Liver (tissue), 8 donors: ENCODE measurements at regions not wholly inside any gene's neighbourhood (a gene's known extent, or its start where the extent isn't known, plus 50 kb on each side); places are given as distances from the start of the nearest gene placed in this dataset.

Source experiments
- DNase-seq: peaks from one replicate; pipeline ENCODE4 v3.0.0-alpha.2; 2017; ENCODE audit warnings: low spot score
- H3K27ac ChIP-seq, 2 donors: one replicate each; pipeline ENCODE4 v1.7.0; 2013; ENCODE audit warnings: inconsistent platforms in 2 of 2, low read length in 2 of 2, control low read depth in 1 of 2, low read depth in 1 of 2, mild to moderate bottlenecking in 1 of 2
- H3K27me3 ChIP-seq, 4 donors: one replicate each; pipeline versions ENCODE4 v1.6.1 to v1.7.0; 2013; ENCODE audit warnings: low read length in 3 of 4, inconsistent platforms in 1 of 4, mild to moderate bottlenecking in 1 of 4, moderate library complexity in 1 of 4; ENCODE audit not compliant: control insufficient read depth in 4 of 4, insufficient read depth in 4 of 4
- H3K36me3 ChIP-seq, 4 donors: one replicate each; pipeline versions ENCODE4 v1.6.1 to v1.7.0; 2013; ENCODE audit warnings: low read length in 3 of 4, mild to moderate bottlenecking in 3 of 4, low read depth in 1 of 4, moderate library complexity in 1 of 4; ENCODE audit not compliant: control insufficient read depth in 4 of 4, insufficient read depth in 3 of 4
- H3K4me1 ChIP-seq, 4 donors: one replicate each; pipeline versions ENCODE4 v1.6.1 to v1.7.0; 2013; ENCODE audit warnings: low read length in 3 of 4, mild to moderate bottlenecking in 3 of 4, moderate library complexity in 1 of 4; ENCODE audit not compliant: control insufficient read depth in 4 of 4, insufficient read depth in 4 of 4
- H3K4me3 ChIP-seq, 3 donors: one replicate each; pipeline versions ENCODE4 v1.6.1 to v1.7.0; 2013; ENCODE audit warnings: low read length in 3 of 3, control low read depth in 1 of 3, low read depth in 1 of 3, mild to moderate bottlenecking in 1 of 3
- H3K9ac ChIP-seq, 2 donors: one replicate each; pipeline ENCODE4 v1.7.0; 2013; ENCODE audit warnings: low read length in 2 of 2, mild to moderate bottlenecking in 2 of 2, moderate library complexity in 2 of 2, control low read depth in 1 of 2, low read depth in 1 of 2
- H3K9me3 ChIP-seq, 4 donors: one replicate each; pipeline versions ENCODE4 v1.6.1 to v1.7.0; 2013; ENCODE audit warnings: low read length in 3 of 4; ENCODE audit not compliant: control insufficient read depth in 4 of 4
- EGR1 ChIP-seq, 2 donors: IDR thresholded peaks; 2 replicates each; pipeline ENCODE4 v1.6.1; 2016 to 2018; ENCODE audit warnings: antibody characterized with exemption in 2 of 2, low read depth in 2 of 2
- FOXA1 ChIP-seq: IDR thresholded peaks from 2 replicates; pipeline ENCODE4 v1.6.1; 2016; ENCODE audit warnings: antibody characterized with exemption
- FOXA2 ChIP-seq: IDR thresholded peaks from 2 replicates; pipeline ENCODE4 v1.6.1; 2016; ENCODE audit warnings: antibody characterized with exemption
- GABPA ChIP-seq, 2 donors: IDR thresholded peaks in 1 of 2; conservative IDR thresholded peaks in 1 of 2; 2 replicates each; pipeline ENCODE4 v1.6.1; 2016; ENCODE audit warnings: antibody characterized with exemption in 2 of 2, mild to moderate bottlenecking in 1 of 2, moderate library complexity in 1 of 2
- HNF4A ChIP-seq, 2 donors: conservative IDR thresholded peaks; 2 replicates each; pipeline ENCODE4 v1.6.1; 2016; ENCODE audit warnings: antibody characterized with exemption in 2 of 2, mild to moderate bottlenecking in 2 of 2
- HNF4G ChIP-seq: IDR thresholded peaks from 2 replicates; pipeline ENCODE4 v1.6.1; 2016; ENCODE audit warnings: antibody characterized with exemption
- JUND ChIP-seq, 2 donors: IDR thresholded peaks; 2 replicates each; pipeline ENCODE4 v1.6.1; 2016; ENCODE audit warnings: antibody characterized with exemption in 2 of 2
- NR2F2 ChIP-seq: IDR thresholded peaks from 2 replicates; pipeline ENCODE4 v1.6.1; 2016; ENCODE audit warnings: antibody characterized with exemption
- RAD21 ChIP-seq, 2 donors: IDR thresholded peaks; 2 replicates each; pipeline ENCODE4 v1.6.1; 2016; ENCODE audit warnings: antibody characterized with exemption in 2 of 2, mild to moderate bottlenecking in 2 of 2
- REST ChIP-seq: IDR thresholded peaks from 2 replicates; pipeline ENCODE4 v1.6.1; 2016; ENCODE audit warnings: antibody characterized with exemption, mild to moderate bottlenecking
- RXRA ChIP-seq, 2 donors: IDR thresholded peaks; 2 replicates each; pipeline ENCODE4 v1.6.1; 2017 to 2018; ENCODE audit warnings: antibody characterized with exemption in 2 of 2, mild to moderate bottlenecking in 1 of 2
- SP1 ChIP-seq: IDR thresholded peaks from 2 replicates; pipeline ENCODE4 v1.6.1; 2018; ENCODE audit warnings: antibody characterized with exemption, mild to moderate bottlenecking
- TAF1 ChIP-seq: conservative IDR thresholded peaks from 2 replicates; pipeline ENCODE4 v1.6.1; 2016; ENCODE audit warnings: antibody characterized with exemption, mild to moderate bottlenecking
- YY1 ChIP-seq: IDR thresholded peaks from 2 replicates; pipeline ENCODE4 v1.6.1; 2016; ENCODE audit warnings: antibody characterized with exemption, mild to moderate bottlenecking
- WGBS: extraction: QIAGEN DNeasy Blood & Tissue Kit; methylation state at CpG from one replicate; pipeline ENCODE4 v1.1.7; 2013; 5-methylcytosine and 5-hydroxymethylcytosine counted together
- TF ChIP-seq, protein P1 (sequence below): IDR thresholded peaks from 2 replicates; pipeline ENCODE4 v1.6.1; 2016; ENCODE audit warnings: antibody characterized with exemption
- TF ChIP-seq, protein P2 (sequence below): IDR thresholded peaks from 2 replicates; pipeline ENCODE4 v1.6.1; 2016; ENCODE audit warnings: antibody characterized with exemption
- TF ChIP-seq, protein P3 (sequence below): fragments of 150-350 bp; IDR thresholded peaks from 2 replicates; pipeline ENCODE4 v1.5.1; 2017; ENCODE audit warnings: improper control_type of control experiment, low read depth, low read length; ENCODE audit not compliant: missing input control
- TF ChIP-seq, protein P4 (sequence below): IDR thresholded peaks from 2 replicates; pipeline ENCODE4 v1.6.1; 2016; ENCODE audit warnings: antibody characterized with exemption
- donor health status: healthy.
- donor health status: healthy.
- donor health status: healthy.
- donor health status: healthy.
- donor health status: healthy.

DNA sequence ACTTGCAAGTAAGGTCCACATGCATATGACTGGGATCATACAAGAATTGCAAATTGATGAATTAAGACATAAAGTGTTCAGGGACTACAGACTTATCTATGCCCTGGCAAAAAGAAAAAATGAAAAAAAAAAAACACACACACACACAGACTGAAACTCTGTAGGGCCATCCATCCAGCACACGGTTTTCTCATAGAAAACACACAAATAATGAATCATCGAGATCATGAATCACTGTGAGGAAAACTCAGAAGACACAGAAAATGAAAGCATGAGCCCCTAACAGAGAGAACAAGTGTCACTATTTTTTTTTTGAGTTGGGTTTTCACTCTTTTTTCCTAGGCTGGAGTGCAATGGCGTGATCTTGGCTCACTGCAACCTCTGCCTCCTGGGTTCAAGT, 185.2 kb downstream of the IRX2 start:
- TF ChIP-seq HNF4G (no peak), EGR1 (IDR thresholded peaks at IDR 0.05; ENCODE audit: low read depth in 2 of 2) (no peak), FOXA2 (no peak), RAD21 (IDR thresholded peaks at IDR 0.05) (no peak), HNF4A (conservative IDR thresholded peaks at IDR 0.05) (no peak), GABPA (IDR thresholded peaks at IDR 0.05 in 1 of 2, conservative IDR thresholded peaks at IDR 0.05 in 1 of 2) (no peak), JUND (IDR thresholded peaks at IDR 0.05) (no peak), NR2F2 (no peak), REST (no peak), RXRA (IDR thresholded peaks at IDR 0.05) (no peak), FOXA1 (no peak), YY1 (no peak), TAF1 (no peak), SP1 (no peak)
- TF ChIP-seq, protein P1, sequence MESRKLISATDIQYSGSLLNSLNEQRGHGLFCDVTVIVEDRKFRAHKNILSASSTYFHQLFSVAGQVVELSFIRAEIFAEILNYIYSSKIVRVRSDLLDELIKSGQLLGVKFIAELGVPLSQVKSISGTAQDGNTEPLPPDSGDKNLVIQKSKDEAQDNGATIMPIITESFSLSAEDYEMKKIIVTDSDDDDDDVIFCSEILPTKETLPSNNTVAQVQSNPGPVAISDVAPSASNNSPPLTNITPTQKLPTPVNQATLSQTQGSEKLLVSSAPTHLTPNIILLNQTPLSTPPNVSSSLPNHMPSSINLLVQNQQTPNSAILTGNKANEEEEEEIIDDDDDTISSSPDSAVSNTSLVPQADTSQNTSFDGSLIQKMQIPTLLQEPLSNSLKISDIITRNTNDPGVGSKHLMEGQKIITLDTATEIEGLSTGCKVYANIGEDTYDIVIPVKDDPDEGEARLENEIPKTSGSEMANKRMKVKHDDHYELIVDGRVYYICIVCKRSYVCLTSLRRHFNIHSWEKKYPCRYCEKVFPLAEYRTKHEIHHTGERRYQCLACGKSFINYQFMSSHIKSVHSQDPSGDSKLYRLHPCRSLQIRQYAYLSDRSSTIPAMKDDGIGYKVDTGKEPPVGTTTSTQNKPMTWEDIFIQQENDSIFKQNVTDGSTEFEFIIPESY: no peak
- TF ChIP-seq, protein P2, sequence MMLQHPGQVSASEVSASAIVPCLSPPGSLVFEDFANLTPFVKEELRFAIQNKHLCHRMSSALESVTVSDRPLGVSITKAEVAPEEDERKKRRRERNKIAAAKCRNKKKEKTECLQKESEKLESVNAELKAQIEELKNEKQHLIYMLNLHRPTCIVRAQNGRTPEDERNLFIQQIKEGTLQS: no peak
- TF ChIP-seq, protein P3, sequence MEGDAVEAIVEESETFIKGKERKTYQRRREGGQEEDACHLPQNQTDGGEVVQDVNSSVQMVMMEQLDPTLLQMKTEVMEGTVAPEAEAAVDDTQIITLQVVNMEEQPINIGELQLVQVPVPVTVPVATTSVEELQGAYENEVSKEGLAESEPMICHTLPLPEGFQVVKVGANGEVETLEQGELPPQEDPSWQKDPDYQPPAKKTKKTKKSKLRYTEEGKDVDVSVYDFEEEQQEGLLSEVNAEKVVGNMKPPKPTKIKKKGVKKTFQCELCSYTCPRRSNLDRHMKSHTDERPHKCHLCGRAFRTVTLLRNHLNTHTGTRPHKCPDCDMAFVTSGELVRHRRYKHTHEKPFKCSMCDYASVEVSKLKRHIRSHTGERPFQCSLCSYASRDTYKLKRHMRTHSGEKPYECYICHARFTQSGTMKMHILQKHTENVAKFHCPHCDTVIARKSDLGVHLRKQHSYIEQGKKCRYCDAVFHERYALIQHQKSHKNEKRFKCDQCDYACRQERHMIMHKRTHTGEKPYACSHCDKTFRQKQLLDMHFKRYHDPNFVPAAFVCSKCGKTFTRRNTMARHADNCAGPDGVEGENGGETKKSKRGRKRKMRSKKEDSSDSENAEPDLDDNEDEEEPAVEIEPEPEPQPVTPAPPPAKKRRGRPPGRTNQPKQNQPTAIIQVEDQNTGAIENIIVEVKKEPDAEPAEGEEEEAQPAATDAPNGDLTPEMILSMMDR: no peak
- TF ChIP-seq, protein P4, sequence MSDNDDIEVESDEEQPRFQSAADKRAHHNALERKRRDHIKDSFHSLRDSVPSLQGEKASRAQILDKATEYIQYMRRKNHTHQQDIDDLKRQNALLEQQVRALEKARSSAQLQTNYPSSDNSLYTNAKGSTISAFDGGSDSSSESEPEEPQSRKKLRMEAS: no peak
- H3K9ac ChIP-seq: no peak overlapping the region
- no peaks in the 10 kb centered on the region for H3K27me3 ChIP-seq
- no peak for DNase-seq
- no peaks in the 10 kb centered on the region for H3K4me1 ChIP-seq
- peaks cover 0 to 4% (median 0%) of the 10 kb centered on the region in 4 donors for H3K9me3 ChIP-seq
- H3K36me3 ChIP-seq: no peaks in the 10 kb centered on the region
- no peak overlapping the region for H3K4me3 ChIP-seq
- H3K27ac ChIP-seq: no peak overlapping the region
- 67% methylated on average over 3 of the region's 3 CpGs for WGBS

GRCh38 chr5:2565147-2565546, 186.3 kb downstream of the IRX2 start:
- Histone ChIP-seq H3K9ac (no peak overlapping the region), H3K27ac (no peak overlapping the region), H3K27me3 (no peaks in the 10 kb centered on the region), H3K9me3 (peaks cover 0 to 4% (median under 1%) of the 10 kb centered on the region in 4 donors), H3K4me3 (no peak overlapping the region), H3K4me1 (no peaks in the 10 kb centered on the region), H3K36me3 (no peaks in the 10 kb centered on the region)
- WGBS: 84% methylated on average over 6 of the region's 6 CpGs
- TF ChIP-seq REST (no peak), SP1 (no peak), EGR1 (IDR thresholded peaks at IDR 0.05; ENCODE audit: low read depth in 2 of 2) (no peak), FOXA1 (no peak), FOXA2 (no peak), TAF1 (no peak), GABPA (IDR thresholded peaks at IDR 0.05 in 1 of 2, conservative IDR thresholded peaks at IDR 0.05 in 1 of 2) (no peak)
- DNase-seq: no peak
